GM13976 (cell line): ENCODE measurements at regions not wholly inside any gene's neighbourhood (a gene's known extent, or its start where the extent isn't known, plus 50 kb on each side); places are given as distances from the start of the nearest gene placed in this dataset.

Experiments
- DNase-seq: peaks from one replicate; pipeline ENCODE4 v3.0.0; 2012; ENCODE audit warnings: low spot score
- in situ Hi-C: fragments of 300-500 bp; cut with MboI; formaldehyde crosslinking; loops from one replicate; pipeline ENCODE4 v1.12.0; 2022; ENCODE audit warnings: low sequenced_read_pairs, mixed read lengths, inconsistent platforms; ENCODE audit not compliant: unreplicated experiment
- TF ChIP-seq, protein P1 (sequence below): IDR thresholded peaks from 2 replicates; pipeline ENCODE4 v1.5.1; 2012; ENCODE audit warnings: borderline replicate concordance, mild to moderate bottlenecking; ENCODE audit not compliant: insufficient read depth; ENCODE audit errors: extremely low read depth, missing control alignments, control extremely low read depth

DNA sequence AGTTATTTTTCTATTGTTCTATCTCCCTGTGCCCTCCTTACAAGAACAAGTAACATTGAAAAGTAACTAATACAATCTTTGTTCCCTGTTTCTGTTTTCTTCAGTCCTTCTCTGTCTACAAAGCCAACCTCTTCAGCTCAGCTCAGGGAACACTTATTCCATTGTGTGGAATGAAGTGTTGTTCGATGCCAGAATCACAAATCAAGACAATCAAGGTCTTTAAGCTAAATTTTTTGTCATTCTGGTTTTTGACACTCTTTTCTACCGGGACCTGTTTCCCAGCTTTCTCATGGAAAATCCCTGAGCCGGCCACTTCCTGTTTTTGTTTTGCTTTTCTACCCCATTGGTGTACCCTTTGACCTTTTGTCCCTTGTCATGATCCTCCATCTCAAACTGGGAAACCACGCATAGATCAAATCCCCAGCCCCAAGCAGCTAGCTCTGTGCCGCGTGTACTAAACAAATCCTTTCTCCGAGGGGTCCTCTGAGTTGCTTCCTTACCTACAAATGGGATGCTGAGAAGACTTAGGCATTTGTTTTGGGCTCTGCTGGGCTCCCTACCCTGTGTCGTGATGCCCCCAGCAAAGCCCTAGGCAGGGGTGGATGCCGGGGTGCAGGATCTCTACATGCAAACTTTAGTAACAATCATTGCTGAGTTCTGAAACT lies 141.8 kb downstream of the TOMM20 start:
- in situ Hi-C loops = no loop called here
- TF ChIP-seq, protein P1, sequence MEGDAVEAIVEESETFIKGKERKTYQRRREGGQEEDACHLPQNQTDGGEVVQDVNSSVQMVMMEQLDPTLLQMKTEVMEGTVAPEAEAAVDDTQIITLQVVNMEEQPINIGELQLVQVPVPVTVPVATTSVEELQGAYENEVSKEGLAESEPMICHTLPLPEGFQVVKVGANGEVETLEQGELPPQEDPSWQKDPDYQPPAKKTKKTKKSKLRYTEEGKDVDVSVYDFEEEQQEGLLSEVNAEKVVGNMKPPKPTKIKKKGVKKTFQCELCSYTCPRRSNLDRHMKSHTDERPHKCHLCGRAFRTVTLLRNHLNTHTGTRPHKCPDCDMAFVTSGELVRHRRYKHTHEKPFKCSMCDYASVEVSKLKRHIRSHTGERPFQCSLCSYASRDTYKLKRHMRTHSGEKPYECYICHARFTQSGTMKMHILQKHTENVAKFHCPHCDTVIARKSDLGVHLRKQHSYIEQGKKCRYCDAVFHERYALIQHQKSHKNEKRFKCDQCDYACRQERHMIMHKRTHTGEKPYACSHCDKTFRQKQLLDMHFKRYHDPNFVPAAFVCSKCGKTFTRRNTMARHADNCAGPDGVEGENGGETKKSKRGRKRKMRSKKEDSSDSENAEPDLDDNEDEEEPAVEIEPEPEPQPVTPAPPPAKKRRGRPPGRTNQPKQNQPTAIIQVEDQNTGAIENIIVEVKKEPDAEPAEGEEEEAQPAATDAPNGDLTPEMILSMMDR = no peak
- DNase-seq = no peak

DNA sequence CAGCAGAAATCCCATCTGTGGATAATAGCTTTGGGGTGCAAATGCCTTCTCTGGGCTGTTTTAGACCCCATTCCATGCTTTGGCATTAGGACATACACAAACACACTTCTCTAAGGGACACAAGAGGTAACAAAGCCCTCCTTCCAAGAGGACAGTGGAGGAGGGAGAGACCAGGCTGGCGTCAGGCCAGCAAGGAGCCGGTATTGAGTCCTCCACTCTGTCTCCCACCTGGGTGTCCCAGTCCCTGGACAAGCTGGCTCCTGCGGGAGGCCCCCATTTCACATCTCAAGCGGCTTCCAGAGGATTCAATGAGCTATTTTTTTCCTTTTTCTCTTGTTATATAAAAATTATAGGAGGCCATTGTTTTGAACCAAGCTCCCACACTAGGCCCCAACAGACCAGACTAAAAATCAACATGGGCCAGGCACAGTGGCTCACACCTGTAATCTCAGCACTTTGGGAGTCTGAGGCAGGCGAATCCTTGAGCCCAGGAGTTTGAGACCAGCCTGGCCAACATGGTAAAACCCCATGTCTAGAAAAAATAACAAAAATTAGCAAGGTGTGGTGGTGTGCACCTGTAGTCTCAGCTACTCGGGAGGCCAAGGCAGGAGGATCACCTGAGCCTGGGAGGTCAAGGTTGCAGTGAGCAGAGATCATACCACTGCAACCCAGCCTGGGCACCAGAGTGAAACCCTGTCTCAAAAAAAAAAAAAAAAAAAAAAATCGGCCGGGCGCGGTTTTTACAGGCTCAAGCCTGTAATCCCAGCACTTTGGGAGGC lies 142.9 kb downstream of the TOMM20 start:
- DNase-seq = no peak
- TF ChIP-seq, protein P1 = no peak
- in situ Hi-C loops = no loop called here

DNA sequence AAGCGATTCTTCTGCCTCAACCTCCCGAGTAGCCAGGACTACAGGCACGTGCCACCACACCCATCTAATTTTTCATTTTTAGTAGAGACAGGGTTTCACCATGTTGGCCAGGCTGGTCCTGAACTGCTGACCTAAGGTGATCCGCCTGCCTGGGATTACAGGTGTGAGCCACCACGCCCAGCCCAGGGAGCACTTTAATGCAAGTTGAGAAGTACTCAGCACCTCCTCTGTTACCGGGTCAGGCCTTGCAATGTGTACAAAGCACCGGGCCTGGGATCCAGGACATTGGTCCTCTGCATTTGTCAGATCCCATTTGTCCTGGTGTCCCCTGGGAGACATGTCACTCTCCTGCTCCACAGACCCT lies 143.6 kb downstream of the TOMM20 start:
- in situ Hi-C loops = no loop called here
- DNase-seq = no peak
- TF ChIP-seq, protein P1 = no peak

DNA sequence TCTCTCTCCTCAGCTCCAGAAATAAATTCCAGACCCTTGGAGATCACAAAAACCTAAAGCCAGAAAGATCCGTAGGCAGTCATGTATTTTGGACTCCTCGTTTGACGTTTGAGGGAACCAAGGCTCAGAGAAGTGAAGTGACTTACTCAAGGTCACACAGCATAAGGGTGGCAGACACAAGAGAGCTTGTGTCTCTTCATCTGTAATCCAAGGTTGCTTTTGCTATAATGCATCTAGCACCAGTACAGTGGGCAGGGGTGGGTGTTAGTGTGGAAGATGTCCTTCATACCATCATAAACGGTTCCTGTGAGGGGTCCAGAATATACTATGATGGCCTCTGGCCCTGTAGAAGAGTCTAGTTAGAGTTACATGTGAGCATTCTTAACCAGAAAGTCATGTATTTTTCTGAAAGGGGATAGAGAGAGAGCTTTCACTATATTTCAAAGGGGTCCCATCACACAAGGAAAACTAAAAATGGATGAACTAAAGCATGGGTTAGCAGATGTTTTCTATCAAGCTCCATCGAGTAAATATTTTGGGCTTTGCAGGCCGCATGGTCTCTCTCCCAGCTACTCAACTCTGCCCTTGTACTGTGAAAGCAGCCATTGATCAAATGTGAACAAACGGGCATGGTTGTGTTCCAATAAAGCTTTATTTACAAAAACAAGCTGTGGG lies 144.9 kb downstream of the TOMM20 start:
- TF ChIP-seq, protein P1 = no peak
- DNase-seq = no peak
- in situ Hi-C loops = no loop called here

DNA sequence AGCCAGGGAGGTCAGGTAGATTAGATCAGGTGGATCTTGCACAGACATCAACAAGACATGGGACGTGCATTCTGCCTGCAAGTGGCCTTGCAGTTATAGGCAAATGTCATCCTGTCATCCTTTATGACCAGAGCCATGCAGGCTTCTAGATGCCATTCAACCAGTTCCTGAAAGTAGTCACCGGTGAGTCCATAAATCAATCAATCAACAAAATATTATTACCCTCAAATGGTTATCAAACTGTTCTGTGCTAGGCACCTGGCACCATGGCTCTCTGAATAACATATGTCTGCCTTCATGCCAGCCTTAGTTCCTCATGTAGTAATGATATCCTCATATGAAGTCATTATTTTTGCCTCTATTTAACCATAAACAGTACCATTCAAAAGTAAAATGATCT lies 146.9 kb downstream of the TOMM20 start:
- in situ Hi-C loops = no loop called here
- TF ChIP-seq, protein P1 = no peak
- no peak for DNase-seq

DNA sequence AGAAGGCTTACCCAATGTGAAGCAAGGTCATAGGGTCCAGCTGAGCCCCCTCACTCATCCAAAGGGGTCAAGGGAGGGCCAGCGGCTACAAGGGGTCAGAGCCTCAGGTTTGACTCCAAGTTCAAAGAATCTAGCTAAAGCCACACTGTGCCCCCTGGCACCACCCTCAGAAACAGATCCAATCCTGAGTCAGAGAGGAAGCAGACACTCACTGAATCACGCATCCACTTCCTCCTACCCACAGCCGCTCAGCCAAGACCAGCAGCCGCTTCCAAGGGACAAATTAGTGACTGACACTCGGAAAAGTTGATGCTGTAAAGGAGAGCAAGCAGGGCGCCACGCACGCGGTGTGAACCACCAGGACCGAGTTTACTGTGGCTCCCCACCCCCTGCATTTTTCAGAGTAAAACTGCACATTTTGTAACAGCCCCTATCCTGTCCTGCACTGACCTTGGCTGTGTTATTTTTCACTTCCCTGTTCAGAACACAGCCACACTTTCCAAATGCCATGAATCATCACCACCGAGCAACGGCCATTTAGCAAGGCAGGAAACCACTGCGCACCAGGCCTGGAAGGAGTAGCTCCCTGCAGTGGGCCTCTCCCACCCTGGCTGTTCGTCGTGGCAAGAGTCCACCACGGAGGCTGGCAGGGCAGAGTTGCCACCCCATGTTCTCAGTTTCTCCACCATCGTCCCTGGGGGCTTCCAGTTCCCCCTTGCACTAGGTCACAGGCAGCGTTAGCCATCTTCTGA lies 147.8 kb downstream of the TOMM20 start:
- in situ Hi-C loops = no loop called here
- TF ChIP-seq, protein P1 = no peak
- DNase-seq = peak; percentile 69
